NB4 (cell line): ENCODE measurements at regions not wholly inside any gene's neighbourhood (a gene's known extent, or its start where the extent isn't known, plus 50 kb on each side); places are given as distances from the start of the nearest gene placed in this dataset.

Experiments
- DNase-seq: peaks from one replicate; pipeline ENCODE4 v3.0.0; 2010; ENCODE audit warnings: low read depth
- H3K4me3 ChIP-seq: one replicate; pipeline ENCODE4 v1.5.1; 2011; ENCODE audit warnings: mild to moderate bottlenecking, low read depth, low read length, moderate library complexity
- MYC ChIP-seq: IDR thresholded peaks from 2 replicates; pipeline ENCODE4 v1.6.1; 2011; ENCODE audit warnings: low read depth, low read length
- POLR2A ChIP-seq: IDR thresholded peaks from 2 replicates; pipeline ENCODE4 v1.6.1; 2011; ENCODE audit warnings: mild to moderate bottlenecking; ENCODE audit not compliant: insufficient read length; ENCODE audit errors: extremely low read depth
- TF ChIP-seq, protein P1 (sequence below): IDR thresholded peaks from one replicate; pipeline ENCODE4 v1.5.1; 2012; ENCODE audit warnings: low read depth, low read length
- TF ChIP-seq, protein P2 (sequence below): IDR thresholded peaks from 2 replicates; pipeline ENCODE4 v1.6.1; 2011; ENCODE audit warnings: low read depth, low read length

DNA sequence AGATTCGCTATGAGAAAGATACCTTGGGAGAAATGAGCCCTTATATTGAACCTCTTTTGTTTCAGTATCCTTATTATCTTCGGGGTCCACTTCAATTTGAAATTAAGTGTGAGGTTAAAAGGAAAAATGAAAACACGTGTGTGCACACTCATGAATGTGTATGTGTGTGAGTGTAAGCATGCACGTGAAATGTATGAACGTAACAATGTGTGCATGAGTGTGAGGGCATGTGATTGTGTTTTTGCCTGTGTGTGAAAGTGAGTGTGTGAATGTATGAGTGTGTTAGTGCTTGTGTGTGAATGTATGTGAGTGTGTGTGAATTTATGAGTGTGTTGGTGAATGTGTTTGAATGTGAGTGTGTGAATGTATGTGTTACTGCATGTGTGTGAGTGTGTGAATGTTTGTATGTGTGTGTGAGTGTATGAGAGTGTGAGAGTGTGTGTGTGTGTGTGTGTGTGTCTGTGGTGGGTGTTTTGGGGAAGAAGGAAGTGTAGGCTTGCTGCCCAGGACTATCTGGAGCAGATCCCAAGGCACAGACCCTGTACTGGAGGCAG is 224.0 kb upstream of the CDH13 start:
- H3K4me3 ChIP-seq = no peak overlapping the region
- TF ChIP-seq, protein P1, sequence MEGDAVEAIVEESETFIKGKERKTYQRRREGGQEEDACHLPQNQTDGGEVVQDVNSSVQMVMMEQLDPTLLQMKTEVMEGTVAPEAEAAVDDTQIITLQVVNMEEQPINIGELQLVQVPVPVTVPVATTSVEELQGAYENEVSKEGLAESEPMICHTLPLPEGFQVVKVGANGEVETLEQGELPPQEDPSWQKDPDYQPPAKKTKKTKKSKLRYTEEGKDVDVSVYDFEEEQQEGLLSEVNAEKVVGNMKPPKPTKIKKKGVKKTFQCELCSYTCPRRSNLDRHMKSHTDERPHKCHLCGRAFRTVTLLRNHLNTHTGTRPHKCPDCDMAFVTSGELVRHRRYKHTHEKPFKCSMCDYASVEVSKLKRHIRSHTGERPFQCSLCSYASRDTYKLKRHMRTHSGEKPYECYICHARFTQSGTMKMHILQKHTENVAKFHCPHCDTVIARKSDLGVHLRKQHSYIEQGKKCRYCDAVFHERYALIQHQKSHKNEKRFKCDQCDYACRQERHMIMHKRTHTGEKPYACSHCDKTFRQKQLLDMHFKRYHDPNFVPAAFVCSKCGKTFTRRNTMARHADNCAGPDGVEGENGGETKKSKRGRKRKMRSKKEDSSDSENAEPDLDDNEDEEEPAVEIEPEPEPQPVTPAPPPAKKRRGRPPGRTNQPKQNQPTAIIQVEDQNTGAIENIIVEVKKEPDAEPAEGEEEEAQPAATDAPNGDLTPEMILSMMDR = no peak
- TF ChIP-seq POLR2A (no peak), MYC (no peak)
- TF ChIP-seq, protein P2, sequence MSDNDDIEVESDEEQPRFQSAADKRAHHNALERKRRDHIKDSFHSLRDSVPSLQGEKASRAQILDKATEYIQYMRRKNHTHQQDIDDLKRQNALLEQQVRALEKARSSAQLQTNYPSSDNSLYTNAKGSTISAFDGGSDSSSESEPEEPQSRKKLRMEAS = no peak
- DNase-seq = no peak

DNA sequence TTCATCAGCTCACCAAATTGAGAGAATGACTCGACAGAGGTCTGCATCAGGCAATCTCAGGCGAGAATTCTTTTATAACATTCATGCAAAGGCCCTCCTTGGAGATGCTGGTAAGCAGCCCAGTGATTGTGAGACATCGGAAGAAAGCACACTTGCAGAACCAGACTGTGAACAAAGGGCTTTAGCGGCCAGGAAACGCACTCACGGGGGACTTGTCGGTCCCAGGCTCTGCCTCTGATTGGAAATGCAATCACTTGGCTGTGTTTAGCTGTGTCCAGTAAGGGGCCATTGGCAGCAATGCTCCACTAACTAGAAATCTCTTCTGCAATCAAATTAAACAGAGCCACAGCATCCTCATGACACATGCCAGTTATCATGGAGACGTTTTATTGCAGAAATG is 226.7 kb upstream of the CDH13 start:
- DNase-seq = no peak
- no peak overlapping the region for H3K4me3 ChIP-seq
- TF ChIP-seq POLR2A = no peak
- TF ChIP-seq, protein P1 = no peak
- TF ChIP-seq, protein P2 = no peak
- no peak for TF ChIP-seq MYC

DNA sequence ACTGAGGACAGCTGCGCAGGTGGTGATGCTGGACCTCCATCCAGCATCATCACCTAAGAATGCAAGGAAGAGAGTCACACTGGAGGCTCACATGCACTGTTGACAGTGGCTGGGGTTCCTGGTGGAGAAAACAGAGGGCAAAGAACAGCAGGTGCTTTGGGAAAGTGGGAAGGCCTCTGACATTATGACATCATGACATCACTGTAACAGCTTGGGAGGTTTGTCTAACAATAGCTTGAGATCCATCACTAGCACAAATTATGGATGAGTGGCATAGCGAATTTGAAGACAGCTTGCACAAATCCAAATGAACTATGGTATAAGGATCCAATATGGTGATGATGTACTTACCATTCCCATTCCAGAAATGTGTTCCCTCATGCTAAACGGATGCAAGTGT is 226.5 kb upstream of the MPHOSPH6 start:
- no peak overlapping the region for H3K4me3 ChIP-seq
- no peak for DNase-seq
- no peak for TF ChIP-seq POLR2A
- TF ChIP-seq, protein P2 = no peak
- no peak for TF ChIP-seq MYC
- TF ChIP-seq, protein P1 = no peak

DNA sequence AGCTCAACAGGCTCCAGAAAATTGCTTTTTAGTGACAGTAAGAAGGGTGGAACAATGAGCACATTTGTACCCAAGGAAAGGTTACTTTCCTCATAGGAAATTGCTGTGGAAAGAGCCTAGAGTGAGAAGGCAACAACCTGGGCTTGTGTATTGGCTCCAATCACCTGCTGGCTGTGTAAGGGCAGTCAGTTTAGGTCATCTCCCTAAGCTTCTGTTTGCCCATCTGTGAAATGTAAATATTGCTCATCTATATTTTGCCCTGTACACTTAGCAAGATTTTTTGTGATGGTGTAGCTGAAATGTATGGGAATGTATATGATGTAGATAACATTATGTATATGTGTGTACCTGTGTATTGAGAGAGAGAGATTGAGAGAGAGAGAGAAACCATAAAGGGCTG is 225.2 kb upstream of the MPHOSPH6 start:
- no peak for DNase-seq
- TF ChIP-seq, protein P2 = no peak
- TF ChIP-seq, protein P1 = no peak
- no peak for TF ChIP-seq MYC
- no peak for TF ChIP-seq POLR2A

DNA sequence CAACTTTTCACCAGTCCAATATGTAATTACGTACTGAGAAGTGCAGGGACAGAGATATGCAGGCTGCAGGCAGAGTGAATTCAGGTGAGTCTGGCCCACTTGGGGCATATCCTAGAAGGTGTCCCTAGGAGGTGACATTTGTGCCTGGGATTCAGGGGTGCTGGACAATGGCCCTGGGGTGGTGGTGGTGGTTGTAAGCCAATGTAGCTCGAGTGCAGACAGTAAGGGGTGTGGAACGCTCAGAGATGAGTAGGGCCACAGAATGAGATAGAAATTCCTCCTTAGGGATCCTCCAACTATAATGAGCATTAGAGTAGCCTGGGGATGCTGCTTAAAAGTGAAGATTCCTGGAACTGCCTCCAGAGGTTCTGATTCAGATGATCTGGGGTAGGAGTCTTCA is 221.7 kb upstream of the MPHOSPH6 start:
- H3K4me3 ChIP-seq = no peak overlapping the region
- TF ChIP-seq, protein P1 = no peak
- TF ChIP-seq POLR2A = no peak
- TF ChIP-seq, protein P2 = no peak
- TF ChIP-seq MYC = no peak
- DNase-seq = no peak

More for the DNA sequence above, 225.2 kb upstream of the MPHOSPH6 start:
- H3K4me3 ChIP-seq = no peak overlapping the region
